HepG2 (cell line): ENCODE measurements at regions not wholly inside any gene's neighbourhood (a gene's known extent, or its start where the extent isn't known, plus 50 kb on each side); places are given as distances from the start of the nearest gene placed in this dataset.

ENCODE experiments used
- ESRRA ChIP-seq: sonication (generic); formaldehyde crosslinking; IDR thresholded peaks from 2 replicates; pipeline ENCODE4 v1.5.1; 2020; ENCODE audit warnings: mild to moderate bottlenecking, low read depth, missing genetic modification reagents
- HDAC1 ChIP-seq: sonication (generic); formaldehyde crosslinking; IDR thresholded peaks from 2 replicates; pipeline ENCODE4 v1.5.1; 2020; ENCODE audit warnings: mild to moderate bottlenecking, missing genetic modification reagents
- JUNB ChIP-seq: sonication (generic); formaldehyde crosslinking; IDR thresholded peaks from 2 replicates; pipeline ENCODE4 v1.8.0; 2022; ENCODE audit warnings: missing genetic modification reagents, mild to moderate bottlenecking, borderline replicate concordance
- KDM5B ChIP-seq: sonication (generic); formaldehyde crosslinking; IDR thresholded peaks from 2 replicates; pipeline ENCODE4 v1.4.0; 2020; ENCODE audit warnings: missing genetic modification reagents, mild to moderate bottlenecking, borderline replicate concordance
- NCOA2 ChIP-seq: sonication (generic); formaldehyde crosslinking; IDR thresholded peaks from 2 replicates; pipeline ENCODE4 v1.8.0; 2022; ENCODE audit warnings: inconsistent platforms
- NFRKB ChIP-seq: fragments of 450-650 bp; IDR thresholded peaks from 2 replicates; pipeline ENCODE4 v1.6.1; 2017
- RARG ChIP-seq: sonication (generic); formaldehyde crosslinking; IDR thresholded peaks from 2 replicates; pipeline ENCODE4 v1.4.0; 2020; ENCODE audit warnings: low read depth, mild to moderate bottlenecking, missing genetic modification reagents
- TF ChIP-seq, protein P1 (sequence below): sonication (generic); formaldehyde crosslinking; IDR thresholded peaks from 2 replicates; pipeline ENCODE4 v1.8.0; 2022; ENCODE audit warnings: mild to moderate bottlenecking, missing genetic modification reagents
- TF ChIP-seq, protein P2 (sequence below): sonication (generic); formaldehyde crosslinking; IDR thresholded peaks from 2 replicates; pipeline ENCODE4 v1.5.0; 2020; ENCODE audit warnings: mild to moderate bottlenecking, missing genetic modification reagents, moderate library complexity

DNA sequence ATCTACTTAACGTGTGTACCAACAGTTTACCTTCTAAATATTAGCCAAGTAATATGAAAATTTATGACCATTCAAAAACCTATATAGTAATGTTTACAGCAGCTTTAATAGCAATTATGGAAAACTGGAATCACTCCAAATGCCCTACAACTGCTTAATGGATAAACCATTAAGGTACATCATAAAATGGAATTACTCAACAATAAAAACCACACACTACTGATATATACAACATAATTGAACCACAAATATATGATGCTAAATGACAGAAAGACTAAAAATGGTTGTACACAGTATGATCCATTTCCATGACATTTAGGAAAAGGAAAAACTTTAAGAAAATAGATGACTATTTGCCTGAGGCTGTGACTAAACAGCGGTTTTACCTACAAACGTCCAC lies 467.1 kb upstream of the EPHA6 start:
- TF ChIP-seq, protein P1, sequence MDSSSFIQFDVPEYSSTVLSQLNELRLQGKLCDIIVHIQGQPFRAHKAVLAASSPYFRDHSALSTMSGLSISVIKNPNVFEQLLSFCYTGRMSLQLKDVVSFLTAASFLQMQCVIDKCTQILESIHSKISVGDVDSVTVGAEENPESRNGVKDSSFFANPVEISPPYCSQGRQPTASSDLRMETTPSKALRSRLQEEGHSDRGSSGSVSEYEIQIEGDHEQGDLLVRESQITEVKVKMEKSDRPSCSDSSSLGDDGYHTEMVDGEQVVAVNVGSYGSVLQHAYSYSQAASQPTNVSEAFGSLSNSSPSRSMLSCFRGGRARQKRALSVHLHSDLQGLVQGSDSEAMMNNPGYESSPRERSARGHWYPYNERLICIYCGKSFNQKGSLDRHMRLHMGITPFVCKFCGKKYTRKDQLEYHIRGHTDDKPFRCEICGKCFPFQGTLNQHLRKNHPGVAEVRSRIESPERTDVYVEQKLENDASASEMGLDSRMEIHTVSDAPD = no peak
- TF ChIP-seq, protein P2, sequence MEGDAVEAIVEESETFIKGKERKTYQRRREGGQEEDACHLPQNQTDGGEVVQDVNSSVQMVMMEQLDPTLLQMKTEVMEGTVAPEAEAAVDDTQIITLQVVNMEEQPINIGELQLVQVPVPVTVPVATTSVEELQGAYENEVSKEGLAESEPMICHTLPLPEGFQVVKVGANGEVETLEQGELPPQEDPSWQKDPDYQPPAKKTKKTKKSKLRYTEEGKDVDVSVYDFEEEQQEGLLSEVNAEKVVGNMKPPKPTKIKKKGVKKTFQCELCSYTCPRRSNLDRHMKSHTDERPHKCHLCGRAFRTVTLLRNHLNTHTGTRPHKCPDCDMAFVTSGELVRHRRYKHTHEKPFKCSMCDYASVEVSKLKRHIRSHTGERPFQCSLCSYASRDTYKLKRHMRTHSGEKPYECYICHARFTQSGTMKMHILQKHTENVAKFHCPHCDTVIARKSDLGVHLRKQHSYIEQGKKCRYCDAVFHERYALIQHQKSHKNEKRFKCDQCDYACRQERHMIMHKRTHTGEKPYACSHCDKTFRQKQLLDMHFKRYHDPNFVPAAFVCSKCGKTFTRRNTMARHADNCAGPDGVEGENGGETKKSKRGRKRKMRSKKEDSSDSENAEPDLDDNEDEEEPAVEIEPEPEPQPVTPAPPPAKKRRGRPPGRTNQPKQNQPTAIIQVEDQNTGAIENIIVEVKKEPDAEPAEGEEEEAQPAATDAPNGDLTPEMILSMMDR (CRISPR knock-in tag) = no peak
- TF ChIP-seq HDAC1 (CRISPR knock-in tag) (no peak), KDM5B (CRISPR knock-in tag) (no peak), JUNB (CRISPR knock-in tag) (no peak), NCOA2 (CRISPR knock-in tag) (no peak), ESRRA (CRISPR knock-in tag) (no peak), NFRKB (no peak), RARG (CRISPR knock-in tag) (no peak)
